Trophoblast cell (in vitro differentiated cells and primary cell): ENCODE measurements at regions not wholly inside any gene's neighbourhood (a gene's known extent, or its start where the extent isn't known, plus 50 kb on each side); places are given as distances from the start of the nearest gene placed in this dataset.

ENCODE experiments used
- DNase-seq, 2 donors: peaks; one replicate each; pipeline ENCODE4 v3.0.0-alpha.2; 2016
- H2AFZ ChIP-seq: 2 replicates; pipeline ENCODE4 v1.6.1; 2013; ENCODE audit warnings: low read length, moderate library complexity, mild to moderate bottlenecking; ENCODE audit not compliant: insufficient read depth, poor library complexity
- H2AK5ac ChIP-seq: 2 replicates; pipeline ENCODE4 v1.6.1; 2013; ENCODE audit warnings: mild to moderate bottlenecking, low read length
- H2BK120ac ChIP-seq: 2 replicates; pipeline ENCODE4 v1.6.1; 2013; ENCODE audit warnings: low read length, mild to moderate bottlenecking, moderate library complexity; ENCODE audit not compliant: insufficient read depth, poor library complexity
- H2BK12ac ChIP-seq: 2 replicates; pipeline ENCODE4 v1.6.1; 2013; ENCODE audit warnings: mild to moderate bottlenecking, low read length, moderate library complexity
- H2BK5ac ChIP-seq: 2 replicates; pipeline ENCODE4 v1.6.1; 2013; ENCODE audit warnings: low read length, low read depth, moderate library complexity, mild to moderate bottlenecking; ENCODE audit not compliant: poor library complexity
- H3K14ac ChIP-seq: 2 replicates; pipeline ENCODE4 v1.6.1; 2013; ENCODE audit warnings: mild to moderate bottlenecking, low read length
- H3K18ac ChIP-seq: 2 replicates; pipeline ENCODE4 v1.6.1; 2013; ENCODE audit warnings: mild to moderate bottlenecking, low read length
- H3K23ac ChIP-seq: 2 replicates; pipeline ENCODE4 v1.6.1; 2013; ENCODE audit warnings: low read length
- H3K27ac ChIP-seq: 2 replicates; pipeline ENCODE4 v1.5.1; 2013; ENCODE audit warnings: low read depth, mild to moderate bottlenecking, inconsistent platforms, low read length, moderate library complexity
- H3K27me3 ChIP-seq: 2 replicates; pipeline ENCODE4 v1.6.1; 2013; ENCODE audit warnings: inconsistent platforms, mild to moderate bottlenecking, low read length, moderate library complexity; ENCODE audit not compliant: insufficient read depth
- H3K36me3 ChIP-seq, 2 experiments: 1 replicate in 1 of 2; 2 replicates in 1 of 2; pipeline ENCODE4 v1.6.1; 2013; ENCODE audit warnings: low read length in 2 of 2, mild to moderate bottlenecking in 2 of 2, moderate library complexity in 1 of 2; ENCODE audit not compliant: insufficient read depth in 2 of 2, control insufficient read depth in 1 of 2
- H3K4ac ChIP-seq: 2 replicates; pipeline ENCODE4 v1.6.1; 2013; ENCODE audit warnings: low read depth, mild to moderate bottlenecking, low read length, moderate library complexity
- H3K4me1 ChIP-seq, 2 experiments: 1 replicate in 1 of 2; 2 replicates in 1 of 2; pipeline ENCODE4 v1.6.1; 2013; ENCODE audit warnings: low read length in 2 of 2, mild to moderate bottlenecking in 2 of 2, moderate library complexity in 1 of 2; ENCODE audit not compliant: insufficient read depth in 2 of 2, control insufficient read depth in 1 of 2
- H3K4me2 ChIP-seq: 2 replicates; pipeline ENCODE4 v1.6.1; 2013; ENCODE audit warnings: inconsistent platforms, mild to moderate bottlenecking, low read length, moderate library complexity
- H3K4me3 ChIP-seq: 2 replicates; pipeline ENCODE4 v1.5.1; 2013; ENCODE audit warnings: mild to moderate bottlenecking, low read depth, low read length, inconsistent platforms
- H3K79me1 ChIP-seq: one replicate; pipeline ENCODE4 v1.6.1; 2013; ENCODE audit warnings: low read length
- H3K79me2 ChIP-seq: 2 replicates; pipeline ENCODE4 v1.6.1; 2013; ENCODE audit warnings: low read length, mild to moderate bottlenecking; ENCODE audit not compliant: control insufficient read depth, insufficient read depth, poor library complexity
- H3K9ac ChIP-seq: 2 replicates; pipeline ENCODE4 v1.6.1; 2013; ENCODE audit warnings: mild to moderate bottlenecking, low read length
- H3K9me3 ChIP-seq: 2 replicates; pipeline ENCODE4 v1.6.1; 2013; ENCODE audit warnings: low read depth, mild to moderate bottlenecking, control low read depth, inconsistent platforms, low read length; ENCODE audit not compliant: insufficient read depth
- H4K12ac ChIP-seq: 2 replicates; pipeline ENCODE4 v1.6.1; 2013; ENCODE audit warnings: low read depth, mild to moderate bottlenecking, low read length, moderate library complexity
- H4K8ac ChIP-seq: 2 replicates; pipeline ENCODE4 v1.6.1; 2013; ENCODE audit warnings: low read depth, mild to moderate bottlenecking, low read length, moderate library complexity
- H4K91ac ChIP-seq: one replicate; pipeline ENCODE4 v1.6.1; 2013; ENCODE audit warnings: low read depth, mild to moderate bottlenecking, low read length, moderate library complexity
- WGBS: extraction: QIAGEN DNeasy Blood & Tissue Kit; methylation state at CpG from one replicate; pipeline ENCODE4 v1.1.7; 2013; ENCODE audit warnings: missing lambda C conversion rate; ENCODE audit not compliant: insufficient read length, insufficient coverage; ENCODE audit errors: extremely low coverage; 5-methylcytosine and 5-hydroxymethylcytosine counted together

GRCh38 chr6:67336014-67336413 lies 1299.1 kb upstream of the ADGRB3 start:
- no peak overlapping the region for H3K14ac ChIP-seq
- H3K79me2 ChIP-seq = no peaks in the 10 kb centered on the region
- no peak overlapping the region for H4K91ac ChIP-seq
- no peak overlapping the region for H3K4me3 ChIP-seq
- H2BK5ac ChIP-seq = no peak overlapping the region
- no peaks in the 10 kb centered on the region for H3K27me3 ChIP-seq
- no peaks in the 10 kb centered on the region for H3K79me1 ChIP-seq
- no peak overlapping the region for H4K8ac ChIP-seq
- no peak overlapping the region for H2AK5ac ChIP-seq
- no peak overlapping the region for H2AFZ ChIP-seq
- no peak overlapping the region for H3K9ac ChIP-seq
- no peak for DNase-seq
- H3K27ac ChIP-seq = no peak overlapping the region
- no peaks in the 10 kb centered on the region for H3K9me3 ChIP-seq
- no peak overlapping the region for H2BK120ac ChIP-seq
- no peak overlapping the region for H3K23ac ChIP-seq
- H3K4ac ChIP-seq = no peak overlapping the region
- H2BK12ac ChIP-seq = no peak overlapping the region
- H3K18ac ChIP-seq = no peak overlapping the region
- whole genome bisulfite sequencing = no CpG with 5 or more reads among the region's 3 CpGs
- no peak overlapping the region for H3K4me2 ChIP-seq
- H4K12ac ChIP-seq = no peak overlapping the region
- H3K36me3 ChIP-seq = no peaks in the 10 kb centered on the region
- H3K4me1 ChIP-seq = no peaks in the 10 kb centered on the region

GRCh38 chr6:67331304-67331703 lies 1303.8 kb upstream of the ADGRB3 start:
- Histone ChIP-seq H4K91ac (no peak overlapping the region), H4K12ac (no peak overlapping the region), H2AK5ac (no peak overlapping the region), H2BK12ac (no peak overlapping the region), H2BK5ac (no peak overlapping the region), H3K9me3 (no peaks in the 10 kb centered on the region), H2BK120ac (no peak overlapping the region), H3K4ac (no peak overlapping the region), H3K27ac (no peak overlapping the region), H3K4me2 (no peak overlapping the region), H3K14ac (no peak overlapping the region), H3K4me3 (no peak overlapping the region), H3K9ac (no peak overlapping the region), H3K36me3 (no peaks in the 10 kb centered on the region), H3K4me1 (no peaks in the 10 kb centered on the region), H2AFZ (no peak overlapping the region), H4K8ac (no peak overlapping the region), H3K18ac (no peak overlapping the region), H3K79me2 (no peaks in the 10 kb centered on the region), H3K79me1 (no peaks in the 10 kb centered on the region), H3K27me3 (no peaks in the 10 kb centered on the region), H3K23ac (no peak overlapping the region)
- DNase-seq = no peak

- DNase-seq = no peak
- H4K91ac ChIP-seq = no peak overlapping the region
- no peak overlapping the region for H4K12ac ChIP-seq
- no peaks in the 10 kb centered on the region for H3K4me1 ChIP-seq
- H3K27ac ChIP-seq = no peak overlapping the region
- H3K4ac ChIP-seq = no peak overlapping the region
- H3K79me1 ChIP-seq = no peaks in the 10 kb centered on the region
- H3K4me2 ChIP-seq = no peak overlapping the region
- no CpG with 5 or more reads among the region's 2 CpGs for WGBS
- no peak overlapping the region for H2AFZ ChIP-seq
- H3K23ac ChIP-seq = no peak overlapping the region
- no peak overlapping the region for H2BK120ac ChIP-seq
- no peak overlapping the region for H3K9ac ChIP-seq
- no peak overlapping the region for H4K8ac ChIP-seq
- no peak overlapping the region for H2AK5ac ChIP-seq
- no peak overlapping the region for H3K14ac ChIP-seq
- no peak overlapping the region for H3K18ac ChIP-seq
- no peaks in the 10 kb centered on the region for H3K79me2 ChIP-seq
- H3K9me3 ChIP-seq = no peaks in the 10 kb centered on the region
- no peak overlapping the region for H2BK12ac ChIP-seq
- no peaks in the 10 kb centered on the region for H3K36me3 ChIP-seq
- H3K27me3 ChIP-seq = no peaks in the 10 kb centered on the region
- H3K4me3 ChIP-seq = no peak overlapping the region
- H2BK5ac ChIP-seq = no peak overlapping the region
These were observed 1306.8 kb upstream of the ADGRB3 start for GRCh38 chr6:67328269-67328668.

- Histone ChIP-seq H3K23ac (no peak overlapping the region), H3K27me3 (no peaks in the 10 kb centered on the region), H3K4me3 (no peak overlapping the region), H3K4ac (no peak overlapping the region), H2AFZ (no peak overlapping the region), H3K9me3 (no peaks in the 10 kb centered on the region), H3K9ac (no peak overlapping the region), H4K8ac (no peak overlapping the region), H3K36me3 (no peaks in the 10 kb centered on the region), H2BK5ac (no peak overlapping the region), H3K79me1 (no peaks in the 10 kb centered on the region), H2AK5ac (no peak overlapping the region), H3K14ac (no peak overlapping the region), H2BK12ac (no peak overlapping the region), H2BK120ac (no peak overlapping the region), H3K79me2 (no peaks in the 10 kb centered on the region), H3K27ac (no peak overlapping the region), H4K91ac (no peak overlapping the region), H4K12ac (no peak overlapping the region), H3K4me1 (no peaks in the 10 kb centered on the region), H3K18ac (no peak overlapping the region), H3K4me2 (no peak overlapping the region)
- DNase-seq = no peak
- WGBS = no CpG with 5 or more reads among the region's 12 CpGs
These were observed 1334.5 kb upstream of the ADGRB3 start for GRCh38 chr6:67300430-67301040.
